Activated naive CD4-positive, alpha-beta T cell treated with anti-CD3 and anti-CD28 coated beads for 36 hours (primary cell): ENCODE measurements at regions not wholly inside any gene's neighbourhood (a gene's known extent, or its start where the extent isn't known, plus 50 kb on each side); places are given as distances from the start of the nearest gene placed in this dataset.

Experiments
- CTCF ChIA-PET: fragments of 350-600 bp; sonication (Branson Sonifier 250); formaldehyde crosslinking; loops from one replicate; lab custom pipeline; 2021; ENCODE audit warnings: antibody characterized with exemption; lab: Charles Lee
- DNase-seq: peaks from one replicate; pipeline ENCODE4 v3.0.0-alpha.2; 2020
- H3K27ac Mint-ChIP-seq: one replicate; pipeline ENCODE4 v1.8.0; 2021; ENCODE audit warnings: mild to moderate bottlenecking, mixed read lengths
- H3K27me3 Mint-ChIP-seq: one replicate; pipeline ENCODE4 v1.8.0; 2021; ENCODE audit warnings: low read depth, mixed read lengths
- H3K36me3 Mint-ChIP-seq: one replicate; pipeline ENCODE4 v1.8.0; 2021; ENCODE audit warnings: low read depth, mixed read lengths
- H3K4me1 Mint-ChIP-seq: one replicate; pipeline ENCODE4 v1.8.0; 2021; ENCODE audit warnings: low read depth, mixed read lengths
- H3K4me3 Mint-ChIP-seq: one replicate; pipeline ENCODE4 v1.8.0; 2021; ENCODE audit warnings: mild to moderate bottlenecking, moderate library complexity, mixed read lengths
- H3K9me3 Mint-ChIP-seq: one replicate; pipeline ENCODE4 v1.8.0; 2021; ENCODE audit warnings: mixed read lengths
- intact Hi-C: fragments of 100-400 bp; cut with micrococcal nuclease; formaldehyde crosslinking; loops from one replicate; pipeline ENCODE4 v1.15.1; 2023

DNA sequence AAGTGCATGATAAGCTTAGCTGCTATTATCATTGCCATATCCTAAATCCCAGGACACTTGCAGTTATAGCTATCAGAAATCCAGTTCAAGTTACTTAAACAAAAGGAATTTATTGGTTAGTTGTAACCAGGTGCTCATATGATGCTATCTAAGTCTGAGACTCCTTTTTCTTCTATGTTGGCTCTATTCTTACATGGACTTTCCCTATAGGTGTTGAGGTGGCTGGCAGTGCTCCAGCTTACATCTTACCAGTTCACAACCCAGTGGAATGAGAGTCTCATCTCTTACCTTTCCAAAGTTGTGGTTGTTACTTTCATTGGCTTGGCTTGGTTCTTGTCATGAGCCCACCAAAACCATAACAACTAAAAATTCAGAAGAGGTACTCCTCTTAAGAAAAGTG is 94.6 kb downstream of the DACT1 start:
- CTCF ChIA-PET = interaction anchor here (1.0 to 1.1 kb wide), 2 partner anchors 15 to 17 kb away, joined by 3 read pairs; no protein-coding TSS in a partner anchor
- Mint-ChIP-seq H3K4me3 (no peak overlapping the region), H3K36me3 (no peaks in the 10 kb centered on the region), H3K9me3 (no peaks in the 10 kb centered on the region), H3K27ac (no peak overlapping the region), H3K4me1 (peaks cover 23% of the 10 kb centered on the region), H3K27me3 (no peaks in the 10 kb centered on the region)
- peak; percentile 30 for DNase-seq
- intact Hi-C loops = loop anchor here (5.0 kb wide), 1 partner anchor 160 kb away; no protein-coding TSS in a partner anchor

DNA sequence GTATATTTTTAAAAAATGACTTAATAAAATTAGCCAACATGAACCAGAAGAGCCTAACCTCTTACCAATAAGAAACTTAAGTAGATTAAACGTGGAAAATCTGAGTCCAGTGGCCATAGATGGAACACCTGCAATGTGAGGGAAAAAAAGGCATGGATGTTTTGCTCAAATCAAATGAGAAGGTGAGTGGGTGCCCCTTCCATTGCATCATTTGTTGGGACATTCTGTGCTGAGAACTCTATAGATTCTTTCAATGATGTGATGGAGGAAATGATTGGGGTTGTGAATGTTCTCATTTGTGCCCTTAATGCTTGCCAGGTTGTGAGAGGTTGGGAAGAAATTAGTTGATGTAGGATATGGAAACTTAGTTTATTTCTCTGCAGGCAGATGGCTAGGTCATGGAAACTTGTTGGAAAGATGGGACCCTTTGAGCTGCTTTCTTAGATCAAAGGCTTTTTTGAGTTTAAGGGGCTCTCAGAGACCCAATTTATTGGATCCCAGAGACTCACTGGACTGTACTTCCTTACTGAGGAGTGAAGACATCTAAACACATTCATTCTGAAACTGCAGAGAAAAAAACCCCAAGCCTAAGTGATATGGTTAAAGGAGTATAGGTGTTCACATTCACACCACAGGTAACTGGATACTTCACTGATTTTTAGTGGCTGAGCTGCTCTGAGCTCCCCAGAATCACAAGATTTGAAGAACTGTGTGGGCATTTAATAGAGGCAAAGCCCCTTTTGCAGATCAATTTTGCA is 95.9 kb downstream of the DACT1 start:
- Mint-ChIP-seq H3K9me3 (no peaks in the 10 kb centered on the region), H3K27ac (no peak overlapping the region), H3K27me3 (no peaks in the 10 kb centered on the region), H3K36me3 (no peaks in the 10 kb centered on the region), H3K4me1 (peaks cover 23% of the 10 kb centered on the region), H3K4me3 (no peak overlapping the region)
- intact Hi-C loops = loop anchor here (5.0 kb wide), 1 partner anchor 161 kb away; no protein-coding TSS in a partner anchor
- CTCF ChIA-PET = interaction anchor here (1.0 to 1.1 kb wide), 2 partner anchors 18 to 32 kb away, joined by 3 read pairs; no protein-coding TSS in a partner anchor
- DNase-seq = no peak

DNA sequence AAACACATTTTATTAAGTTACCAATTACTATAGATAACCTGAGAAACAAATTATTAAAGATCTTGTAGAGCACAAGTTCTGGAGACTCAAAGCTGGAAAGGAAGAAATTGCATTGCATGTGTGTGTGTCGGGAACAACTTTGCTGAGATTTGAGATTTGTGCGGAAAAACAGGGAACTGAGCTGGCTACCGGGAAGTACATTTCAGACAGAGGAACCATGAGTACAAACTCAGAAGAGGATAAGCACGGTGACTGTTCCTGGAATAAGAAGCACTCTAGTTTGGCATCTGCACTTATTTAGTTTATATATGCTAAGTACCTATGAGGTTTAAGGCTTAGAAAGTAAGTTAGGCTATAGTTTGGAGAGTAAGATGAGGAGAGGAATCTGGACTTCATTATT is 97.8 kb downstream of the DACT1 start:
- no peak for DNase-seq
- intact Hi-C loops = no loop called here
- no peak overlapping the region for H3K27ac Mint-ChIP-seq
- CTCF ChIA-PET = no interaction called here
- no peaks in the 10 kb centered on the region for H3K27me3 Mint-ChIP-seq
- no peaks in the 10 kb centered on the region for H3K9me3 Mint-ChIP-seq
- no peaks in the 10 kb centered on the region for H3K36me3 Mint-ChIP-seq
- H3K4me3 Mint-ChIP-seq = no peak overlapping the region
- peaks cover 23% of the 10 kb centered on the region for H3K4me1 Mint-ChIP-seq

DNA sequence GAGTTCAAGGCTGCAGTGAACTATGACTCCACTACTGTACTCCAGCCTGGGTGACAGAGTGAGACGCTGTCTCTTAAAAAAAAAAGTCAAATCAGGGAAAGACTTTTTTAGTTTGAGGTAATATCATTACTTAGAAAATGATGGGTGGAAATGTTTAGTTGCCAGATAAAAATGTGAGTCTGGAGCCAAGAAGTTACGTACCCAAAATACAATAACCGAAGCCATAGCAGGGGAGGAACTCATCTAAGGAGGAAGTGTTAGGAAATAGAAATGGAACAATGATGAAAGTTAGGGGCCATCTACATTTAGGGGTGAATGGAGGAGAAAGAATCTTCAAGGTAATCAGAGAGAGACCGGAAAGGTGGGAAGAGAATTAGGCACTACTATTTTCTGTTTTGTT is 98.8 kb downstream of the DACT1 start:
- H3K4me1 Mint-ChIP-seq = peaks cover 21% of the 10 kb centered on the region
- CTCF ChIA-PET = no interaction called here
- H3K9me3 Mint-ChIP-seq = no peaks in the 10 kb centered on the region
- H3K36me3 Mint-ChIP-seq = no peaks in the 10 kb centered on the region
- no peaks in the 10 kb centered on the region for H3K27me3 Mint-ChIP-seq
- intact Hi-C loops = no loop called here
- H3K4me3 Mint-ChIP-seq = no peak overlapping the region
- DNase-seq = no peak
- no peak overlapping the region for H3K27ac Mint-ChIP-seq

DNA sequence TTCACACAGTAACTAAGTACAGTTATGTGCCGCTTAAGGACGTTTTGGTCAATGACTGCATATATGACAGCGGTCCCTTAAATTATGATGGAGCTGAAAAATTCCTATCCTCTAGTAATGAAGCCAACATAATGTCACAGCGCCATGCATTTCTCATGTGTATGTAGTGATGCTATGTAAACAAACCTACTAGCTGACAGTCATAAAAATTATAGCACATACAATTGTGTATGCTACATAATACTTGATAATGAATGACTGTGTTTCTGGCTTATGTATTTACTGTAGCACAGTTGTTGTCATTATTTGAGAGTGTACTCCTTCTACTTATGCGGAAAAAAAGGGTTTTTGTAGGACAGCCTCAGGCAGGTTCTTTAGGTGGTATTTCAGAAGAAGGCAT is 99.7 kb downstream of the DACT1 start:
- CTCF ChIA-PET = interaction anchor here (0.5 to 0.7 kb wide), 2 partner anchors 531 to 537 kb away, joined by 3 read pairs; no protein-coding TSS in a partner anchor
- H3K4me1 Mint-ChIP-seq = peaks cover 17% of the 10 kb centered on the region
- H3K4me3 Mint-ChIP-seq = no peak overlapping the region

DNA sequence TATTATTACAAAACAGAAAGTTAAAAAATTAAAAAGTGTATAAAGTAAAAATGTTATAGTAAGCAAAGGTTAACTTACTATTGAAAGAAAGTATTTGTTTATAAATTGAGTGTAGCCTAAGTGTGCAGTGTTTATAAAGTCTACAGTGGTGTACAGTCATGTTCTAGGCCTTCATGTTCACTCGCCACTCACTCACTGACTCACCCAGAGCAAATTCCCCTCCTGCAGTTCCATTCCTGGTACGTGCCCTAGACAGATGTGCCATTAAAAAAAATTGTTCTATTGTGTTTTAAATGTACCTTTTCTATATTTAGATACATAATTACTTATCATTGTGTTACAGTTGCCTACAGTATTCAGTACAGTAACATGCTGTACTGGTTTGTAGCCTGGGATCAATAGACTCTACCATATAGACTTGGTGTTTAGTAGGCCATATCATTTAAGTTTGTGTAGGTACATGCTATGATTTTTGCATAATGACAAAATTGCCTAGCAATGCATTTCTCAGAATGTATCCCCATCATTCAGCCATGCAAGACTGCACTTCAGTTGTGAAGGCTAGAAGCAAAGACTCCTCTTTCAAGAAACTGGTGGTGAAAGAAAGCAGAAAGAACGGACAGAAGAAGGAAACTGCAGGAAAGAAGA is 100.6 kb downstream of the DACT1 start:
- intact Hi-C loops = no loop called here
- peak; percentile 9 for DNase-seq
- Mint-ChIP-seq H3K36me3 (no peaks in the 10 kb centered on the region), H3K9me3 (no peaks in the 10 kb centered on the region), H3K4me3 (no peak overlapping the region), H3K27ac (no peak overlapping the region), H3K27me3 (no peaks in the 10 kb centered on the region), H3K4me1 (peaks cover 15% of the 10 kb centered on the region)
- CTCF ChIA-PET = no interaction called here

More for the DNA sequence above, 99.7 kb downstream of the DACT1 start:
- Mint-ChIP-seq H3K36me3 (no peaks in the 10 kb centered on the region), H3K27ac (no peak overlapping the region), H3K27me3 (no peaks in the 10 kb centered on the region), H3K9me3 (no peaks in the 10 kb centered on the region)
- DNase-seq = no peak
- intact Hi-C loops = no loop called here

DNA sequence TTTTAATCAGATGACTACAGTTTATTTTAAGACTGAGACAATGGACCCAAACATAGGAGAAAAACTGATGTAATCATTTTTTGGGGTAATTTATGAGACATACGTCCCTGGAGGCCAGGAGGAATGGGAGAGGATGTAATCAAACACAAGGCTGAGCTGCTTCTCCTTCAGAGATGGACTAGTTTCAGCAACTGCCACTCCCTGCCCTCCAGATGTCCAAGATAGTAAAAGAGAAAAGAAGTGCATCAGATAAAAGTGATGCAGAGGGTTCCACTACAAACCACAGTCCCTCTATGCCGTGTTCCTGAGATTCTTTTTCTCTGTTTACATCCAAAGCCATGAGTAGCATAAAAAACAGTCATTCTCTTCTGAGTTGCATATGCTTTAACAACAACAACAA is 101.1 kb downstream of the DACT1 start:
- no peaks in the 10 kb centered on the region for H3K9me3 Mint-ChIP-seq
- CTCF ChIA-PET = no interaction called here
- intact Hi-C loops = no loop called here
- DNase-seq = no peak
- peaks cover 10% of the 10 kb centered on the region for H3K4me1 Mint-ChIP-seq
- H3K27me3 Mint-ChIP-seq = no peaks in the 10 kb centered on the region
- no peak overlapping the region for H3K27ac Mint-ChIP-seq
- no peak overlapping the region for H3K4me3 Mint-ChIP-seq
- H3K36me3 Mint-ChIP-seq = no peaks in the 10 kb centered on the region

DNA sequence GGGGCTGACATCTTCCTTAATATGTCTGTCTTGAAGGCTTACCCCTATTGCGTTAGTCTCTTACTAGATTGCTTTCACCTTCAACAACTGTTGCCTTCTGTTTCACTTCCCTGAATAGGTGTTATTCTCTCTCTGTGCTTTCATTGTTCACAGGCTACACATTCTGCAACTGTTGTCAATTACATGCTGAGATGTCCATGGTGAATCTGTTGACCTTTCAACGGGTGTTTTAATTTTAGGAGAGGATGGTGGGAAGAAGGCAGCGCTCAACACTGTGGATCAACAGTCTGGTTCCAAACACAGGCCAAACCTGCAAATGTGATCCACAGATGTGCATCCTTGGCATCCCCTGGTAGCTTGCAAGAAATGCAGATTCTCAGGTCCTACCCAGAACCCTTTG is 101.9 kb downstream of the DACT1 start:
- Mint-ChIP-seq H3K36me3 (no peaks in the 10 kb centered on the region), H3K4me3 (no peak overlapping the region), H3K4me1 (peaks cover 5% of the 10 kb centered on the region), H3K27me3 (no peaks in the 10 kb centered on the region), H3K9me3 (no peaks in the 10 kb centered on the region), H3K27ac (no peak overlapping the region)
- intact Hi-C loops = no loop called here
- no peak for DNase-seq
- CTCF ChIA-PET = interaction anchor here (0.6 kb wide), 1 partner anchor 73 kb away, joined by 6 read pairs; no protein-coding TSS in a partner anchor

DNA sequence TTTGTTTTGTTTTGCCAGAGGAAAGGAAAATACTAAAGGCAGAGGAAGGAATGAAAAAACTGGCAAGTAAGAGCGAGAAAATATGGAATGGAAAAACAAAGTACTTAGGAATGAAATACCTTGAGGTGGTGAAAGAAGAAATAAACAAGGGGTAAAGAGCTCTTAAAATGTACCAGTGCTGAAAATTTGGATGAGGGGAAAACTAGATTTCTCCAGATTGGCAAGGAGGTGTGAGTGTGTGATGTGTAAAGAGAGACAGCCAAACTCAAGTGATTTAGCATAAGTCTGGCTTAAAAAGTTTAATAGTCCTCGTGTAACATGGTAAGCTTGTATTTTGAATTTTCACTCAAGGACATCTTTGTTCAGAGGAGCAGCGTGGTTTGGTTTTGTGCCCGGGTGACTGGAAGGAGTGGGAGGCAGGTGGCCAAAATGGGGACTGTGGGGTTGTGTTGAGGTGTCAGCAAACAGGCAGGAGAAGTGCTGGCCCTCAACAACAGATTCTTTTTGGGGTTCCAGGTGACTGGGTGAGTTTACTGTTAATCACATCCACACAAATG is 102.7 kb downstream of the DACT1 start:
- CTCF ChIA-PET = interaction anchor here (0.6 kb wide), 1 partner anchor 72 kb away, joined by 6 read pairs; no protein-coding TSS in a partner anchor
- intact Hi-C loops = no loop called here
- Mint-ChIP-seq H3K9me3 (no peaks in the 10 kb centered on the region), H3K4me1 (no peaks in the 10 kb centered on the region), H3K4me3 (no peak overlapping the region), H3K27me3 (no peaks in the 10 kb centered on the region), H3K36me3 (no peaks in the 10 kb centered on the region), H3K27ac (no peak overlapping the region)
- no peak for DNase-seq

DNA sequence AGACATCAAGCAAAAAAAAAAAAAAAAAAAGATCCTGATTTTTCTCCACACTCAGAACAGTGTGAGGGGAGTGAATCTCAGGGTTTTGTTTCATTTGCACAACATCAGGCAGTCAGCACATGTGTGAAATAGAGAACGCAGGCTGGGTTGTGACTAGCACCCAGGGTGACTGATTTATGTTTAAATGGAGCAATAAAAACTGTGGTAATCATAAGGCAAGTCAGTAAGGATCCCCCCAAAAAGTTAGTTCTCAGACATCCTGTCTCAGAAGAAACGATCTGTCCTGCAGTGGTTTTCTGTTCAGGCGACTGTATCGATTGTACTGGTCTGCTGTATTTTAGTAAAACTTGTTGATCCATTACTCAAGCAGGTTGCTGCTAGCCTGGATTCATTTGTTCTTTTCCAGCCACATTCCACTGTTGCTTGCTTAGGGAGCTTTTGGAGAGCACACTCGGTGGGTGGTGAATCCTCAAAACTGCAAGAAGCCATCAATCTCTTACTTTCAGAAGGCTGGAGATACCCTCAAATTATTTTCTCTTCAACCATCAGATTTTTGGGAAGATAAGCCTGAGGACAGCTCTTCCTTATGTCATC is 107.1 kb downstream of the DACT1 start:
- no peaks in the 10 kb centered on the region for H3K36me3 Mint-ChIP-seq

DNA sequence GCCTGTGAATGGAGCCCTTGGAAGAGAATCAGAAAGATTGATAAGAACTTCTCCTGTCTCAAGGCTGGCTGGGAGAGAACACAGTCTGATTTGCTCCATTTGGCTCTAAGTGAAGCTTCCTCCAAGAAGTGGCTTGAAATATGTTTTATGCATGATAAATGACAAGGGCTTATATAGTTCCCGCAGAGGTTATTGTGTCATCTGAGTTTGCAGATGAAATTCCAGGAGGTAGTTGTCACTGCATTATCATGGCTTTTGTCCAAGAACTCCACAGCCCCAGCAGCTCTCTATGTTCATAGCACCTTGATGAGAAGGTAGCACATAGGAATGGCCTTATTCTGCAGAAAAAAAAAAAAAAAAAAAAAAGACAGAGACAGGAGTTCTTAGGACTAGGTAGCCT is 108.5 kb downstream of the DACT1 start:
- H3K36me3 Mint-ChIP-seq = no peaks in the 10 kb centered on the region
- H3K4me1 Mint-ChIP-seq = peaks cover 15% of the 10 kb centered on the region
- no peak overlapping the region for H3K4me3 Mint-ChIP-seq
- H3K9me3 Mint-ChIP-seq = no peaks in the 10 kb centered on the region
- no peak overlapping the region for H3K27ac Mint-ChIP-seq
- intact Hi-C loops = no loop called here
- no peaks in the 10 kb centered on the region for H3K27me3 Mint-ChIP-seq
- no peak for DNase-seq
- CTCF ChIA-PET = no interaction called here

More for the DNA sequence above, 107.1 kb downstream of the DACT1 start:
- intact Hi-C loops = no loop called here
- CTCF ChIA-PET = no interaction called here
- H3K4me3 Mint-ChIP-seq = no peak overlapping the region
- no peaks in the 10 kb centered on the region for H3K9me3 Mint-ChIP-seq
- DNase-seq = no peak
- no peak overlapping the region for H3K27ac Mint-ChIP-seq
- H3K4me1 Mint-ChIP-seq = peaks cover 11% of the 10 kb centered on the region
- H3K27me3 Mint-ChIP-seq = no peaks in the 10 kb centered on the region

DNA sequence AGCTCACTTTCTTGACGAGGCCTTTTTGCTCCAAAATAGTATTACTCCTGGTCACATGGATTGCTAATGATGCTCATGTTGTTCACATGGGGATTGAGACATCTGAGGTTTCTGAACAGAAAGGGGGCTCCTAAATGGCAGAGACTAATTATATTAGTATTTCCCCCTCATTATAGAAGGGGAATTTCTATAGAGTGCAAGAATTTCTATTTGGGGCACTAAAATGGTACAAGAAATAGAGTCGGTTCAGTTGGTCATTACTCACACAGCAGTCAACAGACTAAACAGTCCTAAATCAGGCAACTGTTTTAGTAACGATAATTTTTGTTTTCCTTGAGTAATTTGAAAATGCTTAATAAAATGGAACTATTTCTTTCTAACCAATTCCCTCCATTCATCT is 108.9 kb downstream of the DACT1 start:
- H3K9me3 Mint-ChIP-seq = no peaks in the 10 kb centered on the region
- H3K27ac Mint-ChIP-seq = no peak overlapping the region
- H3K4me3 Mint-ChIP-seq = no peak overlapping the region
- DNase-seq = no peak
- H3K27me3 Mint-ChIP-seq = no peaks in the 10 kb centered on the region
- no peaks in the 10 kb centered on the region for H3K36me3 Mint-ChIP-seq
- intact Hi-C loops = no loop called here
- H3K4me1 Mint-ChIP-seq = peaks cover 15% of the 10 kb centered on the region
- CTCF ChIA-PET = no interaction called here
